CD14-positive monocyte (primary cell): ENCODE measurements at regions not wholly inside any gene's neighbourhood (a gene's known extent, or its start where the extent isn't known, plus 50 kb on each side); places are given as distances from the start of the nearest gene placed in this dataset.

ENCODE experiments used
- DNase-seq, 3 donors: peaks; one replicate each; pipeline ENCODE4 v3.0.0-alpha.2; 2011 to 2022
- H2AFZ ChIP-seq: 2 replicates; pipeline ENCODE4 v1.6.0; 2012; ENCODE audit warnings: mild to moderate bottlenecking, low read depth, low read length, inconsistent platforms; ENCODE audit not compliant: insufficient read depth, poor library complexity, severe bottlenecking
- H3K27ac ChIP-seq, 2 donors: 1 replicate in 1 of 2; 2 replicates in 1 of 2; pipeline ENCODE4 v1.5.1; 2012 to 2013; ENCODE audit warnings: low read length in 2 of 2, control low read depth in 1 of 2, inconsistent platforms in 1 of 2, low read depth in 1 of 2, mild to moderate bottlenecking in 1 of 2
- H3K27me3 ChIP-seq, 2 donors: one replicate each; pipeline versions ENCODE4 v1.6.0 to v1.6.1; 2011 to 2013; ENCODE audit warnings: low read length in 2 of 2; ENCODE audit not compliant: control insufficient read depth in 2 of 2, insufficient read depth in 2 of 2
- H3K36me3 ChIP-seq, 2 donors: replicated peaks in 1 of 2; 1 replicate in 1 of 2; 2 replicates in 1 of 2; pipeline versions ENCODE4 v1.5.1 to v1.6.1; 2012 to 2013; ENCODE audit warnings: low read length in 2 of 2, control low read depth in 1 of 2, inconsistent platforms in 1 of 2, mild to moderate bottlenecking in 1 of 2; ENCODE audit not compliant: insufficient read depth in 2 of 2, control insufficient read depth in 1 of 2
- H3K4me1 ChIP-seq, 2 donors: 1 replicate in 1 of 2; 2 replicates in 1 of 2; pipeline versions ENCODE4 v1.5.1 to v1.6.1; 2012 to 2013; ENCODE audit warnings: low read length in 2 of 2, control low read depth in 1 of 2, inconsistent platforms in 1 of 2, mild to moderate bottlenecking in 1 of 2, moderate library complexity in 1 of 2; ENCODE audit not compliant: insufficient read depth in 2 of 2, control insufficient read depth in 1 of 2
- H3K4me2 ChIP-seq: replicated peaks from 2 replicates; pipeline ENCODE3; 2012; ENCODE audit warnings: low read length, moderate library complexity, mild to moderate bottlenecking; ENCODE audit not compliant: poor library complexity, severe bottlenecking; ENCODE audit errors: extremely low read depth
- H3K4me3 ChIP-seq, 3 experiments: fragments of 200-600 bp in 1 of 3; sonication (generic) in 1 of 3; replicated peaks in 1 of 3; 1 replicate in 2 of 3; 2 replicates in 1 of 3; pipeline ENCODE4 v1.5.1; 2011 to 2013; ENCODE audit warnings: low read length in 3 of 3, mild to moderate bottlenecking in 3 of 3, control low read depth in 2 of 3, low read depth in 2 of 3, inconsistent platforms in 1 of 3, moderate library complexity in 1 of 3
- H3K79me2 ChIP-seq: 2 replicates; pipeline ENCODE4 v1.6.0; 2012; ENCODE audit warnings: mild to moderate bottlenecking, control low read depth, inconsistent platforms, low read length, moderate library complexity; ENCODE audit not compliant: insufficient read depth
- H3K9ac ChIP-seq: 2 replicates; pipeline ENCODE4 v1.6.0; 2017; ENCODE audit warnings: low read length, mild to moderate bottlenecking; ENCODE audit not compliant: insufficient read depth, poor library complexity, severe bottlenecking
- H3K9me3 ChIP-seq, 2 donors: replicated peaks in 1 of 2; 1 replicate in 1 of 2; 2 replicates in 1 of 2; pipeline versions ENCODE4 v1.5.1 to v1.6.1; 2012 to 2013; ENCODE audit warnings: low read length in 2 of 2, control low read depth in 1 of 2; ENCODE audit not compliant: control insufficient read depth in 1 of 2, insufficient read depth in 1 of 2
- H4K20me1 ChIP-seq: 2 replicates; pipeline ENCODE4 v1.6.0; 2012; ENCODE audit warnings: mild to moderate bottlenecking, low read length, control low read depth, moderate library complexity; ENCODE audit not compliant: insufficient read depth
- H3K27ac Mint-ChIP-seq, 7 donors: one replicate each; pipeline ENCODE4 v1.8.0; 2020; ENCODE audit warnings: mild to moderate bottlenecking in 7 of 7, mixed read lengths in 7 of 7, moderate library complexity in 6 of 7, inconsistent platforms in 2 of 7
- H3K27me3 Mint-ChIP-seq, 3 donors: one replicate each; pipeline ENCODE4 v1.8.0; 2021 to 2022; ENCODE audit warnings: low read depth in 3 of 3, mild to moderate bottlenecking in 3 of 3, mixed read lengths in 3 of 3, moderate library complexity in 3 of 3, inconsistent platforms in 1 of 3
- H3K36me3 Mint-ChIP-seq, 2 donors: one replicate each; pipeline ENCODE4 v1.8.0; 2020; ENCODE audit warnings: mixed read lengths in 2 of 2, inconsistent platforms in 1 of 2, mild to moderate bottlenecking in 1 of 2
- H3K4me1 Mint-ChIP-seq: one replicate; pipeline ENCODE4 v1.8.0; 2020; ENCODE audit warnings: mild to moderate bottlenecking, mixed read lengths
- H3K4me3 Mint-ChIP-seq, 2 donors: one replicate each; pipeline ENCODE4 v1.8.0; 2020; ENCODE audit warnings: mild to moderate bottlenecking in 2 of 2, mixed read lengths in 2 of 2, moderate library complexity in 1 of 2
- H3K9me3 Mint-ChIP-seq, 7 donors: one replicate each; pipeline ENCODE4 v1.8.0; 2020 to 2022; ENCODE audit warnings: mixed read lengths in 7 of 7, mild to moderate bottlenecking in 6 of 7, moderate library complexity in 6 of 7, inconsistent platforms in 2 of 7
- WGBS: methylation state at CpG from one replicate; pipeline ENCODE4 v1.1.5; 2013; ENCODE audit warnings: missing lambda C conversion rate; ENCODE audit not compliant: insufficient coverage; 5-methylcytosine and 5-hydroxymethylcytosine counted together
- intact Hi-C, 2 donors: fragments of 100-400 bp; cut with micrococcal nuclease; formaldehyde crosslinking; loops; one replicate each; pipeline versions ENCODE4 v1.15.0 to v1.15.1; 2023
- TF ChIP-seq, protein P1 (sequence below): fragments of 200-600 bp; IDR thresholded peaks from one replicate; pipeline ENCODE4 v1.8.0; 2022; ENCODE audit warnings: antibody characterized with exemption, mild to moderate bottlenecking

DNA sequence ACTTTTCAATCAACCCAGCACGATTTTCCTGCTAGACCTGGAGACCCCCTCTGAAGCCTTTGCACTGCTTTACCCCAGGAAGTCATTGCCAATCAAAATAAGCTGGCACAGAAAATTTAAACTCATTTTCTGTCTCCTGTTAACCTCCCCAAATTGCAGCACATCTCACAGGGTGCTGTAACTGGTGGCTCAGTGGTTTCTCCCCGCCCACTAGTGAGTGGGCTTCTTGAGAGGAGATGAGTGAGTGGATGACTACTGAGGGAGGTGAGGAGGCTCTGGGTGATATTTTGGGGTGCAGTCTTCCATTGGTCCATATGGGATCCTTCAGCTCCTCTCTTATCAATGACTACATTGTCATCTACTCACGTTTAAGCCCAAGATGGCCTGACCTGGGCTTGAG is 239.8 kb upstream of the HS6ST1 start:
- Mint-ChIP-seq H3K4me1 (peaks cover 34% of the 10 kb centered on the region), H3K36me3 (peaks cover 0 to 6% of the 10 kb centered on the region in 2 donors), H3K4me3 (peak overlapping the region in 1 of 2 donors; percentile 20), H3K27ac (peak overlapping the region; percentile 51 to 91 (median 89)), H3K9me3 (peaks cover 0 to 6% (median 4%) of the 10 kb centered on the region in 7 donors), H3K27me3 (peaks cover 1 to 2% (median 1%) of the 10 kb centered on the region in 3 donors)
- Histone ChIP-seq H3K4me1 (peaks cover 22 to 26% of the 10 kb centered on the region in 2 donors), H3K4me3 (no peak overlapping the region), H3K4me2 (no peak overlapping the region), H3K79me2 (no peaks in the 10 kb centered on the region), H3K9ac (no peak overlapping the region), H3K9me3 (peaks cover 0 to 5% of the 10 kb centered on the region in 2 donors), H3K36me3 (no peaks in the 10 kb centered on the region), H2AFZ (no peak overlapping the region), H4K20me1 (no peaks in the 10 kb centered on the region), H3K27me3 (no peaks in the 10 kb centered on the region), H3K27ac (peak overlapping the region in 1 of 2 donors; percentile 60)
- 100% methylated on average over 2 of the region's 3 CpGs for WGBS
- TF ChIP-seq, protein P1, sequence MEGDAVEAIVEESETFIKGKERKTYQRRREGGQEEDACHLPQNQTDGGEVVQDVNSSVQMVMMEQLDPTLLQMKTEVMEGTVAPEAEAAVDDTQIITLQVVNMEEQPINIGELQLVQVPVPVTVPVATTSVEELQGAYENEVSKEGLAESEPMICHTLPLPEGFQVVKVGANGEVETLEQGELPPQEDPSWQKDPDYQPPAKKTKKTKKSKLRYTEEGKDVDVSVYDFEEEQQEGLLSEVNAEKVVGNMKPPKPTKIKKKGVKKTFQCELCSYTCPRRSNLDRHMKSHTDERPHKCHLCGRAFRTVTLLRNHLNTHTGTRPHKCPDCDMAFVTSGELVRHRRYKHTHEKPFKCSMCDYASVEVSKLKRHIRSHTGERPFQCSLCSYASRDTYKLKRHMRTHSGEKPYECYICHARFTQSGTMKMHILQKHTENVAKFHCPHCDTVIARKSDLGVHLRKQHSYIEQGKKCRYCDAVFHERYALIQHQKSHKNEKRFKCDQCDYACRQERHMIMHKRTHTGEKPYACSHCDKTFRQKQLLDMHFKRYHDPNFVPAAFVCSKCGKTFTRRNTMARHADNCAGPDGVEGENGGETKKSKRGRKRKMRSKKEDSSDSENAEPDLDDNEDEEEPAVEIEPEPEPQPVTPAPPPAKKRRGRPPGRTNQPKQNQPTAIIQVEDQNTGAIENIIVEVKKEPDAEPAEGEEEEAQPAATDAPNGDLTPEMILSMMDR, result no peak
- intact Hi-C loops, result no loop called here
- no peak for DNase-seq

- intact Hi-C loops, result no loop called here
- H3K27me3 Mint-ChIP-seq, result peaks cover 1 to 2% (median 1%) of the 10 kb centered on the region in 3 donors
- H3K4me1 ChIP-seq, result peaks cover 22 to 26% of the 10 kb centered on the region in 2 donors
- H3K79me2 ChIP-seq, result no peaks in the 10 kb centered on the region
- peaks cover 0 to 6% (median 4%) of the 10 kb centered on the region in 7 donors for H3K9me3 Mint-ChIP-seq
- peaks cover 34% of the 10 kb centered on the region for H3K4me1 Mint-ChIP-seq
- H3K4me3 Mint-ChIP-seq, result no peak overlapping the region
- no peaks in the 10 kb centered on the region for H3K27me3 ChIP-seq
- H3K36me3 ChIP-seq, result no peaks in the 10 kb centered on the region
- no peak overlapping the region for H3K4me2 ChIP-seq
- H3K9me3 ChIP-seq, result peaks cover 0 to 5% of the 10 kb centered on the region in 2 donors
- H3K27ac Mint-ChIP-seq, result peak overlapping the region in 1 of 7 donors; percentile 91
- H3K27ac ChIP-seq, result peak overlapping the region in 1 of 2 donors; percentile 60
- WGBS, result 100% methylated on average over 8 of the region's 11 CpGs
- DNase-seq, result no peak
- no peak overlapping the region for H2AFZ ChIP-seq
- TF ChIP-seq, protein P1, result no peak
- H3K36me3 Mint-ChIP-seq, result peaks cover 0 to 6% of the 10 kb centered on the region in 2 donors
- no peaks in the 10 kb centered on the region for H4K20me1 ChIP-seq
- H3K9ac ChIP-seq, result no peak overlapping the region
- H3K4me3 ChIP-seq, result no peak overlapping the region
These were observed 240.3 kb upstream of the HS6ST1 start for GRCh38 chr2:128558895-128559532.
